Activated T-helper 1 cell treated with anti-CD3 and anti-CD28 coated beads, Interleukin-12 subunit alpha, Interleukin-12 subunit beta, Interleukin-2, Interleukin-4 antibody, amounts not matched to agents 30 ng/mL and 10 ng/mL and 1 ng/mL, durations not matched to agents 14 hours and 24 hours and 36 hours (primary cell): ENCODE measurements at regions not wholly inside any gene's neighbourhood (a gene's known extent, or its start where the extent isn't known, plus 50 kb on each side); places are given as distances from the start of the nearest gene placed in this dataset.

Experiments used
- DNase-seq: peaks from one replicate; pipeline ENCODE4 v3.0.0; 2021; ENCODE audit warnings: low spot score
- H3K27ac Mint-ChIP-seq: one replicate; pipeline ENCODE4 v1.8.0; 2021; ENCODE audit warnings: mild to moderate bottlenecking, mixed read lengths
- H3K27me3 Mint-ChIP-seq: one replicate; pipeline ENCODE4 v1.8.0; 2022; ENCODE audit warnings: mild to moderate bottlenecking, moderate library complexity, mixed read lengths; ENCODE audit not compliant: insufficient read depth
- H3K36me3 Mint-ChIP-seq: one replicate; pipeline ENCODE4 v1.8.0; 2021; ENCODE audit warnings: low read depth, mixed read lengths
- H3K4me1 Mint-ChIP-seq: one replicate; pipeline ENCODE4 v1.8.0; 2021; ENCODE audit warnings: low read depth, mixed read lengths
- H3K4me3 Mint-ChIP-seq: one replicate; pipeline ENCODE4 v1.8.0; 2021; ENCODE audit warnings: mild to moderate bottlenecking, moderate library complexity, mixed read lengths
- H3K9me3 Mint-ChIP-seq: one replicate; pipeline ENCODE4 v1.8.0; 2021; ENCODE audit warnings: mixed read lengths
- intact Hi-C: fragments of 100-400 bp; cut with micrococcal nuclease; formaldehyde crosslinking; loops from one replicate; pipeline ENCODE4 v1.15.1; 2024

- Mint-ChIP-seq H3K9me3 (no peaks in the 10 kb centered on the region), H3K27ac (no peak overlapping the region), H3K27me3 (peaks cover 20% of the 10 kb centered on the region), H3K4me1 (no peaks in the 10 kb centered on the region), H3K36me3 (no peaks in the 10 kb centered on the region), H3K4me3 (no peak overlapping the region)
- intact Hi-C loops = no loop called here
- no peak for DNase-seq
Measured at GRCh38 chr20:50425076-50425475, 85.1 kb upstream of the PTPN1 start.

GRCh38 chr20:50426866-50427718, 83.1 kb upstream of the PTPN1 start:
- Mint-ChIP-seq H3K4me1 (no peaks in the 10 kb centered on the region), H3K4me3 (no peak overlapping the region), H3K9me3 (no peaks in the 10 kb centered on the region), H3K27me3 (peaks cover 22% of the 10 kb centered on the region), H3K27ac (no peak overlapping the region), H3K36me3 (no peaks in the 10 kb centered on the region)
- intact Hi-C loops = no loop called here
- no peak for DNase-seq

GRCh38 chr20:50427719-50428083, 82.5 kb upstream of the PTPN1 start:
- no peak overlapping the region for H3K4me3 Mint-ChIP-seq
- H3K27me3 Mint-ChIP-seq = peaks cover 25% of the 10 kb centered on the region
- H3K9me3 Mint-ChIP-seq = no peaks in the 10 kb centered on the region
- H3K4me1 Mint-ChIP-seq = no peaks in the 10 kb centered on the region
- no peak for DNase-seq
- H3K27ac Mint-ChIP-seq = no peak overlapping the region
- intact Hi-C loops = no loop called here
- H3K36me3 Mint-ChIP-seq = no peaks in the 10 kb centered on the region

- Mint-ChIP-seq H3K4me1 (no peaks in the 10 kb centered on the region), H3K9me3 (no peaks in the 10 kb centered on the region), H3K4me3 (no peak overlapping the region), H3K27ac (no peak overlapping the region), H3K27me3 (peaks cover 25% of the 10 kb centered on the region), H3K36me3 (no peaks in the 10 kb centered on the region)
- DNase-seq = no peak
- intact Hi-C loops = no loop called here
Measured at GRCh38 chr20:50428097-50428828, 81.9 kb upstream of the PTPN1 start.

- Mint-ChIP-seq H3K9me3 (no peaks in the 10 kb centered on the region), H3K4me1 (no peaks in the 10 kb centered on the region), H3K36me3 (no peaks in the 10 kb centered on the region), H3K27ac (no peak overlapping the region), H3K27me3 (peaks cover 22% of the 10 kb centered on the region), H3K4me3 (no peak overlapping the region)
- intact Hi-C loops = no loop called here
- no peak for DNase-seq
Measured at GRCh38 chr20:50429412-50429811, 80.8 kb upstream of the PTPN1 start.

GRCh38 chr20:50431066-50431450, 79.1 kb upstream of the PTPN1 start:
- Mint-ChIP-seq H3K4me3 (no peak overlapping the region), H3K4me1 (no peaks in the 10 kb centered on the region), H3K9me3 (no peaks in the 10 kb centered on the region), H3K36me3 (no peaks in the 10 kb centered on the region), H3K27ac (no peak overlapping the region), H3K27me3 (peaks cover 14% of the 10 kb centered on the region)
- intact Hi-C loops = no loop called here
- DNase-seq = no peak

GRCh38 chr20:50433001-50433761, 77.0 kb upstream of the PTPN1 start:
- Mint-ChIP-seq H3K4me3 (no peak overlapping the region), H3K4me1 (no peaks in the 10 kb centered on the region), H3K27me3 (peaks cover 11% of the 10 kb centered on the region), H3K9me3 (no peaks in the 10 kb centered on the region), H3K36me3 (no peaks in the 10 kb centered on the region), H3K27ac (no peak overlapping the region)
- intact Hi-C loops = no loop called here
- DNase-seq = no peak

- no peaks in the 10 kb centered on the region for H3K9me3 Mint-ChIP-seq
- no peak overlapping the region for H3K27ac Mint-ChIP-seq
- intact Hi-C loops = no loop called here
- H3K4me1 Mint-ChIP-seq = no peaks in the 10 kb centered on the region
- H3K27me3 Mint-ChIP-seq = peaks cover 11% of the 10 kb centered on the region
- no peak overlapping the region for H3K4me3 Mint-ChIP-seq
- DNase-seq = no peak
- no peaks in the 10 kb centered on the region for H3K36me3 Mint-ChIP-seq
Measured at GRCh38 chr20:50434321-50434652, 75.9 kb upstream of the PTPN1 start.

GRCh38 chr20:50434653-50435396, 75.4 kb upstream of the PTPN1 start:
- DNase-seq = no peak
- Mint-ChIP-seq H3K9me3 (no peaks in the 10 kb centered on the region), H3K27ac (no peak overlapping the region), H3K27me3 (peaks cover 9% of the 10 kb centered on the region), H3K36me3 (no peaks in the 10 kb centered on the region), H3K4me3 (no peak overlapping the region), H3K4me1 (no peaks in the 10 kb centered on the region)
- intact Hi-C loops = no loop called here

- H3K36me3 Mint-ChIP-seq = no peaks in the 10 kb centered on the region
- peaks cover 6% of the 10 kb centered on the region for H3K4me1 Mint-ChIP-seq
- H3K4me3 Mint-ChIP-seq = no peak overlapping the region
- no peak for DNase-seq
- H3K9me3 Mint-ChIP-seq = no peaks in the 10 kb centered on the region
- H3K27me3 Mint-ChIP-seq = peaks cover 9% of the 10 kb centered on the region
- H3K27ac Mint-ChIP-seq = no peak overlapping the region
- intact Hi-C loops = no loop called here
Measured at GRCh38 chr20:50435397-50436051, 74.7 kb upstream of the PTPN1 start.

- Mint-ChIP-seq H3K4me1 (peaks cover 13% of the 10 kb centered on the region), H3K27me3 (peaks cover 7% of the 10 kb centered on the region), H3K4me3 (no peak overlapping the region), H3K27ac (no peak overlapping the region), H3K36me3 (no peaks in the 10 kb centered on the region), H3K9me3 (no peaks in the 10 kb centered on the region)
- DNase-seq = no peak
- intact Hi-C loops = no loop called here
Measured at GRCh38 chr20:50436052-50436656, 74.0 kb upstream of the PTPN1 start.

- Mint-ChIP-seq H3K27me3 (peaks cover 3% of the 10 kb centered on the region), H3K36me3 (no peaks in the 10 kb centered on the region), H3K27ac (no peak overlapping the region), H3K9me3 (no peaks in the 10 kb centered on the region), H3K4me3 (no peak overlapping the region), H3K4me1 (peaks cover 18% of the 10 kb centered on the region)
- intact Hi-C loops = no loop called here
- no peak for DNase-seq
Measured at GRCh38 chr20:50436696-50437095, 73.5 kb upstream of the PTPN1 start.
